Right kidney (tissue), 1 donor: ENCODE measurements at regions not wholly inside any gene's neighbourhood (a gene's known extent, or its start where the extent isn't known, plus 50 kb on each side); places are given as distances from the start of the nearest gene placed in this dataset.
A peak's percentile ranks its signal among the peaks of the same experiment; 100 is the strongest.

Experiments
- DNase-seq: peaks from one replicate; pipeline ENCODE4 v3.0.0-alpha.2; 2016

- no peak for DNase-seq
Observed at GRCh38 chr16:85293458-85293857, 181.2 kb upstream of the CIBAR2 start.

GRCh38 chr16:85293904-85294642, 181.8 kb upstream of the CIBAR2 start:
- no peak for DNase-seq

GRCh38 chr16:85294810-85295508, 182.7 kb upstream of the CIBAR2 start:
- DNase-seq, result no peak

- no peak for DNase-seq
Observed at GRCh38 chr16:85296859-85297660, 184.8 kb upstream of the CIBAR2 start.

- DNase-seq, result no peak
Observed at GRCh38 chr16:85297881-85298280, 185.6 kb upstream of the CIBAR2 start.

- peak; percentile 60 for DNase-seq
Observed at GRCh38 chr16:85300406-85300968, 188.2 kb upstream of the CIBAR2 start.

- peak; percentile 49 for DNase-seq
Observed at GRCh38 chr16:85301231-85301630, 189.0 kb upstream of the CIBAR2 start.

- peak; percentile 52 for DNase-seq
Observed at GRCh38 chr16:85302018-85302847, 190.0 kb upstream of the CIBAR2 start.

- DNase-seq, result peak; percentile 75
Observed at GRCh38 chr16:85302848-85303353, 190.6 kb upstream of the CIBAR2 start.

GRCh38 chr16:85303354-85303883, 191.1 kb upstream of the CIBAR2 start:
- no peak for DNase-seq

GRCh38 chr16:85304337-85304736, 192.1 kb upstream of the CIBAR2 start:
- no peak for DNase-seq

- peak; percentile 50 for DNase-seq
Observed at GRCh38 chr16:85306071-85306792, 194.0 kb upstream of the CIBAR2 start.

GRCh38 chr16:85306793-85307551, 194.7 kb upstream of the CIBAR2 start:
- DNase-seq, result no peak

GRCh38 chr16:85307552-85308364, 195.5 kb upstream of the CIBAR2 start:
- no peak for DNase-seq

- DNase-seq, result no peak
Observed at GRCh38 chr16:85308611-85309540, 196.6 kb upstream of the CIBAR2 start.

GRCh38 chr16:85309656-85310587, 197.7 kb upstream of the CIBAR2 start:
- DNase-seq, result peak; percentile 57
